ENCODE measurements at regions not wholly inside any gene's neighbourhood (a gene's known extent, or its start where the extent isn't known, plus 50 kb on each side); places are given as distances from the start of the nearest gene placed in this dataset.

GRCh38 chr17:71528210-71528609, 592.6 kb upstream of the SOX9 start:
- Histone ChIP-seq H3K4ac (ENCODE audit: low read depth, low read length) (no peak overlapping the region), H3K79me2 (ENCODE audit: control insufficient read depth, insufficient read depth, low read length, poor library complexity) (no peaks in the 10 kb centered on the region), H4K8ac (ENCODE audit: low read depth, low read length) (no peak overlapping the region), H3K4me1 (ENCODE audit: control insufficient read depth in 1 of 2, insufficient read depth in 2 of 2, low read length in 2 of 2) (no peaks in the 10 kb centered on the region), H3K9ac (ENCODE audit: low read length) (no peak overlapping the region), H3K18ac (ENCODE audit: low read length) (no peak overlapping the region), H3K4me3 (ENCODE audit: low read depth, low read length) (no peak overlapping the region), H3K4me2 (ENCODE audit: low read length) (no peak overlapping the region), H4K91ac (ENCODE audit: low read depth, low read length) (no peak overlapping the region), H3K27ac (ENCODE audit: low read depth, low read length) (no peak overlapping the region), H4K12ac (ENCODE audit: low read depth, low read length) (no peak overlapping the region), H3K79me1 (ENCODE audit: low read length) (no peaks in the 10 kb centered on the region), H2BK120ac (ENCODE audit: insufficient read depth, low read length, poor library complexity) (no peak overlapping the region), H2BK12ac (ENCODE audit: low read length) (no peak overlapping the region), H3K36me3 (ENCODE audit: control insufficient read depth in 1 of 2, insufficient read depth in 2 of 2, low read length in 2 of 2) (no peaks in the 10 kb centered on the region), H2BK5ac (ENCODE audit: low read depth, low read length, poor library complexity) (no peak overlapping the region), H2AFZ (ENCODE audit: insufficient read depth, low read length, poor library complexity) (no peak overlapping the region), H3K9me3 (ENCODE audit: insufficient read depth, low read depth, low read length) (no peaks in the 10 kb centered on the region), H3K14ac (ENCODE audit: low read length) (no peak overlapping the region), H2AK5ac (ENCODE audit: low read length) (no peak overlapping the region), H3K27me3 (ENCODE audit: insufficient read depth, low read length) (no peaks in the 10 kb centered on the region), H3K23ac (ENCODE audit: low read length) (no peak overlapping the region)
- no peak for DNase-seq

- Histone ChIP-seq H3K18ac (ENCODE audit: low read length) (no peak overlapping the region), H3K27me3 (ENCODE audit: insufficient read depth, low read length) (no peaks in the 10 kb centered on the region), H3K4me1 (ENCODE audit: control insufficient read depth in 1 of 2, insufficient read depth in 2 of 2, low read length in 2 of 2) (no peaks in the 10 kb centered on the region), H3K4me2 (ENCODE audit: low read length) (no peak overlapping the region), H2AK5ac (ENCODE audit: low read length) (no peak overlapping the region), H4K91ac (ENCODE audit: low read depth, low read length) (no peak overlapping the region), H2BK12ac (ENCODE audit: low read length) (no peak overlapping the region), H2BK5ac (ENCODE audit: low read depth, low read length, poor library complexity) (no peak overlapping the region), H3K9ac (ENCODE audit: low read length) (no peak overlapping the region), H3K4me3 (ENCODE audit: low read depth, low read length) (no peak overlapping the region), H3K79me2 (ENCODE audit: control insufficient read depth, insufficient read depth, low read length, poor library complexity) (no peaks in the 10 kb centered on the region), H2BK120ac (ENCODE audit: insufficient read depth, low read length, poor library complexity) (no peak overlapping the region), H3K9me3 (ENCODE audit: insufficient read depth, low read depth, low read length) (no peaks in the 10 kb centered on the region), H3K79me1 (ENCODE audit: low read length) (no peaks in the 10 kb centered on the region), H4K8ac (ENCODE audit: low read depth, low read length) (no peak overlapping the region), H4K12ac (ENCODE audit: low read depth, low read length) (no peak overlapping the region), H2AFZ (ENCODE audit: insufficient read depth, low read length, poor library complexity) (no peak overlapping the region), H3K36me3 (ENCODE audit: control insufficient read depth in 1 of 2, insufficient read depth in 2 of 2, low read length in 2 of 2) (no peaks in the 10 kb centered on the region), H3K4ac (ENCODE audit: low read depth, low read length) (no peak overlapping the region), H3K27ac (ENCODE audit: low read depth, low read length) (no peak overlapping the region), H3K14ac (ENCODE audit: low read length) (no peak overlapping the region), H3K23ac (ENCODE audit: low read length) (no peak overlapping the region)
- DNase-seq: no peak
- WGBS (ENCODE audit: extremely low coverage, insufficient coverage, insufficient read length): no CpG with 5 or more reads among the region's 2 CpGs
Measured at GRCh38 chr17:71530248-71530647, 590.6 kb upstream of the SOX9 start.

GRCh38 chr17:71535321-71535720, 585.5 kb upstream of the SOX9 start:
- Histone ChIP-seq H3K4me2 (ENCODE audit: low read length) (no peak overlapping the region), H3K4me3 (ENCODE audit: low read depth, low read length) (no peak overlapping the region), H3K9ac (ENCODE audit: low read length) (no peak overlapping the region), H2BK120ac (ENCODE audit: insufficient read depth, low read length, poor library complexity) (no peak overlapping the region), H2BK12ac (ENCODE audit: low read length) (no peak overlapping the region), H3K9me3 (ENCODE audit: insufficient read depth, low read depth, low read length) (no peaks in the 10 kb centered on the region), H4K8ac (ENCODE audit: low read depth, low read length) (no peak overlapping the region), H3K4me1 (ENCODE audit: control insufficient read depth in 1 of 2, insufficient read depth in 2 of 2, low read length in 2 of 2) (no peaks in the 10 kb centered on the region), H3K27ac (ENCODE audit: low read depth, low read length) (no peak overlapping the region), H4K12ac (ENCODE audit: low read depth, low read length) (no peak overlapping the region), H3K36me3 (ENCODE audit: control insufficient read depth in 1 of 2, insufficient read depth in 2 of 2, low read length in 2 of 2) (no peaks in the 10 kb centered on the region), H2AK5ac (ENCODE audit: low read length) (no peak overlapping the region), H2BK5ac (ENCODE audit: low read depth, low read length, poor library complexity) (no peak overlapping the region), H3K4ac (ENCODE audit: low read depth, low read length) (no peak overlapping the region), H3K18ac (ENCODE audit: low read length) (no peak overlapping the region), H3K14ac (ENCODE audit: low read length) (no peak overlapping the region), H3K27me3 (ENCODE audit: insufficient read depth, low read length) (no peaks in the 10 kb centered on the region), H3K23ac (ENCODE audit: low read length) (no peak overlapping the region), H2AFZ (ENCODE audit: insufficient read depth, low read length, poor library complexity) (no peak overlapping the region), H4K91ac (ENCODE audit: low read depth, low read length) (no peak overlapping the region), H3K79me1 (ENCODE audit: low read length) (no peaks in the 10 kb centered on the region), H3K79me2 (ENCODE audit: control insufficient read depth, insufficient read depth, low read length, poor library complexity) (no peaks in the 10 kb centered on the region)
- no CpG with 5 or more reads among the region's 3 CpGs for WGBS (ENCODE audit: extremely low coverage, insufficient coverage, insufficient read length)
- DNase-seq: no peak

- H3K14ac ChIP-seq (ENCODE audit: low read length): no peak overlapping the region
- no peaks in the 10 kb centered on the region for H3K4me1 ChIP-seq (ENCODE audit: control insufficient read depth in 1 of 2, insufficient read depth in 2 of 2, low read length in 2 of 2)
- H3K18ac ChIP-seq (ENCODE audit: low read length): no peak overlapping the region
- H3K79me1 ChIP-seq (ENCODE audit: low read length): no peaks in the 10 kb centered on the region
- WGBS (ENCODE audit: extremely low coverage, insufficient coverage, insufficient read length): no CpG with 5 or more reads among the region's 2 CpGs
- no peaks in the 10 kb centered on the region for H3K79me2 ChIP-seq (ENCODE audit: control insufficient read depth, insufficient read depth, low read length, poor library complexity)
- no peak overlapping the region for H3K4me2 ChIP-seq (ENCODE audit: low read length)
- peaks cover 1% of the 10 kb centered on the region for H3K9me3 ChIP-seq (ENCODE audit: insufficient read depth, low read depth, low read length)
- no peak overlapping the region for H3K9ac ChIP-seq (ENCODE audit: low read length)
- H4K8ac ChIP-seq (ENCODE audit: low read depth, low read length): no peak overlapping the region
- no peak overlapping the region for H2BK12ac ChIP-seq (ENCODE audit: low read length)
- no peak overlapping the region for H3K27ac ChIP-seq (ENCODE audit: low read depth, low read length)
- no peak overlapping the region for H4K91ac ChIP-seq (ENCODE audit: low read depth, low read length)
- H3K23ac ChIP-seq (ENCODE audit: low read length): no peak overlapping the region
- H3K4me3 ChIP-seq (ENCODE audit: low read depth, low read length): no peak overlapping the region
- no peak overlapping the region for H3K4ac ChIP-seq (ENCODE audit: low read depth, low read length)
- DNase-seq: no peak
- no peak overlapping the region for H2AFZ ChIP-seq (ENCODE audit: insufficient read depth, low read length, poor library complexity)
- H4K12ac ChIP-seq (ENCODE audit: low read depth, low read length): no peak overlapping the region
- no peak overlapping the region for H2AK5ac ChIP-seq (ENCODE audit: low read length)
- no peak overlapping the region for H2BK5ac ChIP-seq (ENCODE audit: low read depth, low read length, poor library complexity)
- no peak overlapping the region for H2BK120ac ChIP-seq (ENCODE audit: insufficient read depth, low read length, poor library complexity)
- no peaks in the 10 kb centered on the region for H3K36me3 ChIP-seq (ENCODE audit: control insufficient read depth in 1 of 2, insufficient read depth in 2 of 2, low read length in 2 of 2)
- no peaks in the 10 kb centered on the region for H3K27me3 ChIP-seq (ENCODE audit: insufficient read depth, low read length)
Measured at GRCh38 chr17:71546419-71546818, 574.4 kb upstream of the SOX9 start.

GRCh38 chr17:71547904-71548303, 572.9 kb upstream of the SOX9 start:
- Histone ChIP-seq H3K9me3 (ENCODE audit: insufficient read depth, low read depth, low read length) (peaks cover 1% of the 10 kb centered on the region), H3K36me3 (ENCODE audit: control insufficient read depth in 1 of 2, insufficient read depth in 2 of 2, low read length in 2 of 2) (no peaks in the 10 kb centered on the region), H4K8ac (ENCODE audit: low read depth, low read length) (no peak overlapping the region), H2BK12ac (ENCODE audit: low read length) (no peak overlapping the region), H2BK5ac (ENCODE audit: low read depth, low read length, poor library complexity) (no peak overlapping the region), H3K23ac (ENCODE audit: low read length) (no peak overlapping the region), H3K27me3 (ENCODE audit: insufficient read depth, low read length) (no peaks in the 10 kb centered on the region), H3K14ac (ENCODE audit: low read length) (no peak overlapping the region), H2BK120ac (ENCODE audit: insufficient read depth, low read length, poor library complexity) (no peak overlapping the region), H3K79me1 (ENCODE audit: low read length) (no peaks in the 10 kb centered on the region), H4K12ac (ENCODE audit: low read depth, low read length) (no peak overlapping the region), H3K4me2 (ENCODE audit: low read length) (no peak overlapping the region), H2AFZ (ENCODE audit: insufficient read depth, low read length, poor library complexity) (no peak overlapping the region), H4K91ac (ENCODE audit: low read depth, low read length) (no peak overlapping the region), H3K4me1 (ENCODE audit: control insufficient read depth in 1 of 2, insufficient read depth in 2 of 2, low read length in 2 of 2) (no peaks in the 10 kb centered on the region), H3K79me2 (ENCODE audit: control insufficient read depth, insufficient read depth, low read length, poor library complexity) (no peaks in the 10 kb centered on the region), H3K27ac (ENCODE audit: low read depth, low read length) (no peak overlapping the region), H3K4me3 (ENCODE audit: low read depth, low read length) (no peak overlapping the region), H3K4ac (ENCODE audit: low read depth, low read length) (no peak overlapping the region), H2AK5ac (ENCODE audit: low read length) (no peak overlapping the region), H3K18ac (ENCODE audit: low read length) (no peak overlapping the region), H3K9ac (ENCODE audit: low read length) (no peak overlapping the region)
- DNase-seq: no peak
